ENCODE measurements at regions not wholly inside any gene's neighbourhood (a gene's known extent, or its start where the extent isn't known, plus 50 kb on each side); places are given as distances from the start of the nearest gene placed in this dataset.
A peak's percentile ranks its signal among the peaks of the same experiment; 100 is the strongest.
"Not testable (repeated sequence)": the region's sequence is repeated elsewhere in the genome, so short reads cannot be mapped to it uniquely, and the experiment has no call there.

GRCh38 chr12:25352083-25352918 lies 101.6 kb upstream of the KRAS start:
- no peak overlapping the region for H3K4me3 ChIP-seq (ENCODE audit: low read depth, low read length)
- no peak for TF ChIP-seq CTCF (IDR thresholded peaks at IDR 0.05; ENCODE audit: insufficient read depth, low read length, missing control alignments)
- DNase-seq (ENCODE audit: low read depth, low spot score): peak; percentile 77
- ChIA-PET CTCF (interaction anchor here (1.0 kb wide), 1 partner anchor 141 kb away, joined by 3 read pairs; no protein-coding TSS in a partner anchor), POLR2A (no interaction called here)

GRCh38 chr12:25348593-25348895 lies 97.8 kb upstream of the KRAS start:
- no peak for DNase-seq (ENCODE audit: low read depth, low spot score)
- ChIA-PET POLR2A (no interaction called here), CTCF (interaction anchor here (0.6 to 1.0 kb wide), 2 partner anchors 13 to 16 kb away, joined by 3 read pairs; no protein-coding TSS in a partner anchor)
- no peak for TF ChIP-seq CTCF (IDR thresholded peaks at IDR 0.05; ENCODE audit: insufficient read depth, low read length, missing control alignments)
- H3K4me3 ChIP-seq (ENCODE audit: low read depth, low read length): no peak overlapping the region

- H3K4me3 ChIP-seq (ENCODE audit: low read depth, low read length): no peak overlapping the region
- CTCF ChIA-PET: interaction anchor here (1.0 kb wide), 1 partner anchor 12 kb away, joined by 3 read pairs; no protein-coding TSS in a partner anchor
- POLR2A ChIA-PET: no interaction called here
- DNase-seq (ENCODE audit: low read depth, low spot score): no peak
- TF ChIP-seq CTCF (IDR thresholded peaks at IDR 0.05; ENCODE audit: insufficient read depth, low read length, missing control alignments): no peak
Measured at GRCh38 chr12:25347716-25348592, 97.2 kb upstream of the KRAS start.

- POLR2A ChIA-PET: not testable (repeated sequence)
Measured at GRCh38 chr12:25341877-25342276, 91.1 kb upstream of the KRAS start.

GRCh38 chr12:25337916-25338315 lies 87.2 kb upstream of the KRAS start:
- POLR2A ChIA-PET: no interaction called here
- no peak overlapping the region for H3K4me3 ChIP-seq (ENCODE audit: low read depth, low read length)
- no peak for TF ChIP-seq CTCF (IDR thresholded peaks at IDR 0.05; ENCODE audit: insufficient read depth, low read length, missing control alignments)
- DNase-seq (ENCODE audit: low read depth, low spot score): no peak
- CTCF ChIA-PET: no interaction called here

More at GRCh38 chr12:25341877-25342276, 91.1 kb upstream of the KRAS start:
- H3K4me3 ChIP-seq (ENCODE audit: low read depth, low read length); DNase-seq (ENCODE audit: low read depth, low spot score): not testable (repeated sequence)
- CTCF ChIA-PET: interaction anchor here (1.5 kb wide), 1 partner anchor 100 kb away, joined by 4 read pairs; no protein-coding TSS in a partner anchor

- CTCF ChIA-PET: no interaction called here
- no peak for DNase-seq (ENCODE audit: low read depth, low spot score)
- POLR2A ChIA-PET: no interaction called here
- TF ChIP-seq CTCF (IDR thresholded peaks at IDR 0.05; ENCODE audit: insufficient read depth, low read length, missing control alignments): no peak
- no peak overlapping the region for H3K4me3 ChIP-seq (ENCODE audit: low read depth, low read length)
Measured at GRCh38 chr12:25332143-25332542, 81.4 kb upstream of the KRAS start.
